Globus pallidus (tissue), 1 donor: ENCODE measurements at regions not wholly inside any gene's neighbourhood (a gene's known extent, or its start where the extent isn't known, plus 50 kb on each side); places are given as distances from the start of the nearest gene placed in this dataset.
"Not testable (repeated sequence)": the region's sequence is repeated elsewhere in the genome, so short reads cannot be mapped to it uniquely, and the experiment has no call there.

Experiments
- DNase-seq: peaks from one replicate; pipeline ENCODE4 v3.0.0-alpha.2; 2015; ENCODE audit warnings: low spot score

DNA sequence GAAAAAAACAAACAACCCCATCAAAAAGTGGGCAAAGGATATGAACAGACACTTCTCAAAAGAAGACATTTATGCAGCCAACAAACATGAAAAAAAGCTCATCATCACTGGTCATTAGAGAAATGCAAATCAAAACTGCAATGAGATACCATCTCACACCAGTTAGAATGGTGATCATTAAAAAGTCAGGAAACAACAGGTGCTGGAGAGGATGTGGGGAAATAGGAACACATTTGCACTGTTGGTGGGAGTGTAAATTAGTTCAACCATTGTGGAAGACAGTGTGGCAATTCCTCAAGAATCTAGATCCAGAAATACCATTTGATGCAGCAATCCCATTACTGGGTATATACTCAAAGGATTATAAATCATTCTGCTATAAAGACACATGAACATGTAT lies 85.5 kb upstream of the WSB1 start:
- DNase-seq: not testable (repeated sequence)

DNA sequence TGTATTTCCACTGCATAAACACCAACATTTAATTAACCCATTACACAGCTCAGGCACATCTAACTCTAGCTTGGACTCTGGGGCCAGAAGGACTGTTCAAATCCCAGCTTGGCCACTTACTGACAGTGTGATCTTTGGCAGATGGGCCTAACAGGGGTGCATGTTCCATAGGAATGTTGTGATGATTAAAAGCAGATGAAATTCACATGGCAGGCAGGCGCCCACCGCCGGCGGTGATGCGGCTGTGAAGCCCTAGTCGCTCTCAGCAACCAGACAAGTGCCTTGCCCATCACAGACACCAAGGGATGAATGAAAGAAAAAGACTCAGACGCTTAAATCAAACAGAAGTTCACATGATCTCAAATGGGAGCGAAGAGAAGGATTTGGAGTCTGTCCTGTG lies 84.6 kb upstream of the WSB1 start:
- DNase-seq: no peak

- not testable (repeated sequence) for DNase-seq
Measured at GRCh38 chr17:27210809-27211208, 83.1 kb upstream of the WSB1 start.

DNA sequence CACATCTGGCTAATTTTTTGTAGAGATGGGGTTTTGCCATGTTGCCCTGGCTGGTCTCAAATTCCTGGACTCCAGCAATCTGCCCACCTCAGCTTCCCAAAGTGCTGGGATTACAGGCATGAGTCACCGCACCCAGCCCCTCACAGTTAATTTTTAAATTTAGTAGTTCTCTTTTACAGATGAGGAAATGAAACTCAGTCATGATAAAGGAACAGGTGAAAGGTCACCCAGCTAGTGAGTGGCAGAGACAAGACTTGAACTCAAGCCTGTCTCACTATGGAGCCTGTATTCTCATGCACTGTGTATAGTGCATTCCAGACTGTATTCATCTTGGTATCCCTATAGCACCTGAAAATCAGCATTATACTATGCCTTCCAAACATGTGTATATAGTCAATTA lies 77.1 kb upstream of the WSB1 start:
- DNase-seq: no peak

DNA sequence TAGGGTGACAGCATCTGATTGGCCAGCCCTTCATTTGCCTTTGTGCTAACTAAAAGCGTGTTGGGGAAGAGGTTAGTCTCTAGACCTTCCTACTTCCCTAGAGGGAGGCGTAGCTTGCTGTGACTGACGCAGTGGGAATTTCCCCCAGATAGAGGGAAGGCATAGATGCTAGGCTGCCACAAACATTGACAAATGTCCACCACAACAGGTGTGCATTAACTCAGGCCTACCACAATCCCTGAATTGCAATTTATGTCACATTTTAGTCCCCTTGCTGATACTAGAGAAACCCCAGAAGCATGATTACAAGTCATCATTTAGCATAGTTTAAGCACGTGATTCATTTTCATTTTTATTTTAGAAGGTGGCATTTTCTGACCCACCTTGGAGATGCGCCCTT lies 76.3 kb upstream of the WSB1 start:
- DNase-seq: no peak

- no peak for DNase-seq
Measured at GRCh38 chr17:27218041-27218440, 75.9 kb upstream of the WSB1 start.

- DNase-seq: no peak
Measured at GRCh38 chr17:27218719-27219488, 75.0 kb upstream of the WSB1 start.

DNA sequence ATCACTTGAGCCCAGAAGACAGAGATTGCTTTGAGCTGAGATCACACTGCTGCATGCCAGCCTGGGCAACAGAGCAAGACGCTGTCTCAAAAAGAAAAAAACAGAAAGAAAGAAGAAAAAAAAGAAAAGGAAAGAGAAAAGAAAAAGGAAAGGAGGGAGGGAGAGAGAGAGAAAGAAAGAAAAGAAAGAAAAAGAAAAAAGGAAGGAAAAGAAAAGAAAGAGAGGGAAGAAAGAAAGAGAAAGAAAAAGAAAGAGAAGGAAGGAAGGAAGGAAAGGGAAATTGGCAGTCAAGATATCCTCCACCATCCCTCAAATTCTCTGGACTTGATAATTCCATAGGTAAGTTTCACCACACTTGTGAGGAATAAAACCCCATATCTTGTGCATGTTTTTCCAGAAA lies 71.4 kb upstream of the WSB1 start:
- DNase-seq: no peak

- no peak for DNase-seq
Measured at GRCh38 chr17:27224526-27225315, 69.2 kb upstream of the WSB1 start.

DNA sequence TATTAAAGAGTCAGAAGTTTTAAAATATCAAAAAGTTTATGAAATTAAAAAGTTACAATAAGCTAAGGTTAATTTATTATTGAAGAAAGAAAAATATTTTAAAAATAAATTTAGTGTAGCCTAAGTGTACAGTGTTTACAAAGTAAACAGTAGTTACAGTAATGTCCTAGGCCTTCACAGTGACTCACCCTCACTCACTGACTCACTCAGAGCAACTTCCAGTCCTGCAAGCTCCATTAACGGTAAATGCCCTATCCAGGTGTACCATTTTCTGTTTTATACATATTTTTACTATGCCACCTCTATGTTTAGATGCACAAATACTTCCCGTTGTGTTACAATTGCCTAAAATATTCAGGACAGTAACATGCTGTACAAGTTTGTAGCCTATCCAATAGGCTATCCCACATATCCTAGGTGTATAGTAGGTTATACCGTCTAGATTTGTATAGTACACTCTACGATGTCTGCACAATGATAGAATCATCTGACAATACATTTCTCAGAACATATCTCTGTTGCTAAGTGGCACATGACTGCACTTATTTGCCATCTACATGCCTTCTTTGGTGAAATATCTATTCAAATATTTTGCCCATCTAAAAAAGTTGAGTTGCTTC lies 67.2 kb upstream of the WSB1 start:
- no peak for DNase-seq

DNA sequence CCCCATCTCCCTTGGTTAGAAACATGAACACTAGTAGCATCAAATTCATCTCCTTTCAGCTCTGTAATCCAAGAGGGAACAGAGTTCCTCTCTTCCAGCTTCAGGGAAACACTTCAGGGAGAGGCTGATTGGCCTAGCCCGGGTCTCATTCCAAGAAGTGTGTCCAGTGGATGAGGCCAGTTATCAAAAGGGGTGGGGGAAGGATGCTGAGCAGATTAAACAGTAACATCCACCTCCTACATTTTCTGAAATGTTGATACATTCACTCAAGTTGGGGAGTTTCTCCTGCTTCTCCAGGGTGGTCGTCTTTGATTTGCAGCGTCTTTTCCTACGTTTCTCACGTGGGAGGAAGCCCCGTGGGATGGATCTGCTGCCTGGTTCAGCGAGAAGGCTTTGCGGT lies 62.9 kb upstream of the WSB1 start:
- DNase-seq: no peak

GRCh38 chr17:27232328-27232727 lies 61.6 kb upstream of the WSB1 start:
- DNase-seq: no peak

DNA sequence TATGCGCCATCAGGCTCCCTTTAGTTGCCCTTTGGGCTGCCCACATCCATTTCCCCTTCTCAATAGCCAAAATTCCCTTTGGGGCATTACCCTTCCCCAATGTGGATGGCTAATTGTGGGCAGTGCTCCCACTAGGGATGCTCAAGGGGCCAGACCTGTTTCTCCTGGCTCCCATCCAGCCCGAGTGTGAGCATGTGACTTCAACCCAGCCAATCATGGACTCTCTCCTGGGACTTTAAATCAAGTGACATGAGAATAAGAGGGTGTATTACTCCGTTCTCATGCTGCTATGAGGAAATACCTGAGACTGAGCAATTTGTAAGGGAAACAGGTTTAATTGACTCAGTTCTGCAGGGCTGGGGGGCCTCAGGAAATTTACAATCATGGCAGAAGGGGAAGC lies 60.9 kb upstream of the WSB1 start:
- no peak for DNase-seq

DNA sequence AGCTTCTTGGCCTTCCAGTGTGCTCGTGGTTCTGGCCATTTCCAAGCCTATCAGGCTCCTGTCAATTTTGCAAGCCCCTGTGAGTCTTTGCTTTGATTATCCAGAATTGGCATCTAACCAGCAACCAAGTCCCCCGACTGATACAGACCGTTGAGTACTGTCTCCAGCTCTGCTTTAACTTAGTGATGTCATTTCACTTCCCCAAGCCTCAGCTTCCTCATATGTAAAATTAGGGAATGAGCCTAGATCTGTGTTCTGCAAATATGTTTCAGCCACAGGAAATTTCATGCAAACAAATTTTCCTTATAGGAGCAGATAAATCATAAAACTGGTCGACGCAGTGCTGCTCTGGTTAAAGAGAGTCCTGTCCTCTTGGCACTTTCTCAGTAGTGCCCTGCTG lies 60.1 kb upstream of the WSB1 start:
- DNase-seq: no peak

GRCh38 chr17:27236717-27237315 lies 57.1 kb upstream of the WSB1 start:
- DNase-seq: peak; percentile 79

- no peak for DNase-seq
Measured at GRCh38 chr17:27237890-27238289, 56.0 kb upstream of the WSB1 start.

DNA sequence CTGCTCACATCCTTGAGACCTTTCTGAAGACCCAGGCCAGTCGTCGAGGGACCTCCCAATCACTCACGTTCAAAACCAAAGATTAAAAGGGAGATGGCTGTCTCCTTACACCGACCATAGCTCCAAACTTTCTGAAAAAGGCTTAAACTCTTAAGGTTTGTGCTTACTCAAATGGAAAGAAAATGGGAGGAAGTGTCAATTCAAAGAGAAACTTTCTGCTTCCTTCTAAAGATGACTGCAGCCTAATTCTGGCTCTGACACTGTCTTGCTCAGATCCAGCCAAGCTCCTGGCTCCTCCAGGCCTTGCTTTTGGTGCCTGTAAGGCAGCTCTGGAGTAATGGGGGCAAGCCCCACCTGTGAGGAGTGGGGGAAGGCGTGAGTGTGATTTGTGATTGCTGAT lies 54.9 kb upstream of the WSB1 start:
- DNase-seq: peak; percentile 53

GRCh38 chr17:27239584-27239983 lies 54.3 kb upstream of the WSB1 start:
- DNase-seq: no peak

DNA sequence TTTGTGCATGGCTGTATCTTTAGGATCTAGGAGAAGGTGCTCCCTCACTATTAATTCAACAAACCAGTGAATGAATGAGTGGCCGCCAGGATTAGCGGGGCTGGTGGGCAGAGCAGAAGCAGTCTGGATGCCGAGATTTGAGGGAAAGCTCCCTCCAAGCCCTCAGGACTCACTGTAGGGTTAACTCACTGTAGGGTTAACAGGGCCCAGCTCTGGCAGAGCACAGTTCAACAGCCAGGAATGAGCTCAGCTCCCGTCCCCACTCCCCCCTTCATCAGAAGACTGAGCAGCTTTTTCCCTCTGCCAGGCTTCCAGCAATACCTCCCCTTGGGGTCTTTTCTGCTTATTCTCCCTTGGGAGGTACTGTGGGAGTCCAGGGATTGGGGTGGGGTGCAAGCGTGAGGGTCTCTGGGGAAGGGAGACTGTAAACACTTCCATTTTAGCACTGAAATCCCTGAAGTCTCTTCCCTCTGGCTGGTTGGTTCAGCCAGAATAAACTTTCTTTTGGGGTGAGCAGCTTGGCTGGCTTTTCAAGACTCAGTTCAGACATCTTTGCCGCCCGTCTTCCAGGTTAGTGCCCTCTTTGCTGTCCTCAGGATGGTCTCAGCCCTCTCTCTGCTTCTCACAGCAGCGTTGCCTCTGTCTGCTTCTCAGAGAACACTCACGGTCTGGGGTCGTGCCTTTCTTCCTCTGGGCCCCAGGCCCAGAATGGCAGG lies 53.7 kb upstream of the WSB1 start:
- no peak for DNase-seq

DNA sequence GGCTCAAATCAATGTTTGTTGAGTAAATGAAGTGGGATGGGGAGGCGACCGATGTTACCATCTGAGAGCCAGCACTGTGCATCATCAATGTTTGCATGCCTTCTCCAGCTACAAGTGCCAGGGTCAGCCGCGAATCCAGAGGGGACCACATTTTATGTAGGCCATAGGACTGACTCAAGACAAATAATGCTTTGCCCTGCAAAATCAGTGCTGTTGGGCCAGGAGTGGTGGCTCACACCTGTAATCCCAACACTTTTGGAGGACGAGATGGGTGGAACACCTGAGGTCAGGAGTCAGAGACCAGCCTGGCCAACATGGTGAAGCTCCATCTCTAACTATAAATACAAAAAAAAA lies 53.1 kb upstream of the WSB1 start:
- no peak for DNase-seq

DNA sequence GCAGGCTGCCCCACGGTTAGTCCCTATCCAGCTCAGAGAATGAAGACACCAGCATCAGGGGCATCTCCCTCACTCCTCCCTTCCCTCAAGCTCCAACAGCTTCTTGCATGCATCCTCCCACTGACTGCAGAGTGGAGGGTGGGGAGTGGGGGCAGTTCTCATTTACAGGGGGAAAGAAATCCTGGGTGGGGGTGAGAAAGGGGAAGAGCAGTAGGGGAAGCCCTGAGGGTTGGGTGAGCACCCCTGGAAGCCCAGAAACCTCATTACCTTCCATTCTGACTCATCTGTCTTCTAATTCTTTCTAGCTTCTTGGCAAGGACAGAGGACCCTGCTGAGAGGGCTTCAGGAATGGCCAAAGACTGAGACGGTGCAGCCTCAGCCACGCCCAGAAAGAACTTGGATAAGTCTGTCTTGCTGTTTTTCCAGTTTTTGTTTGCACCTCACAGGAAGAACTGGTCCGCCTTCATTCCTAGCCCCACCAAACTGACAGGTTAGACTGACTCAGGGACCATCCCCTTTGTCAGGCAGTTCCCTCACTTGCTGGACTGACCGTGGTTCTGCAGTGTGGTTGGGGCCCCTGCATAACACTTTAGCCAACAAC lies 52.5 kb upstream of the WSB1 start:
- no peak for DNase-seq

- DNase-seq: no peak
Measured at GRCh38 chr17:27242951-27243350, 51.0 kb upstream of the WSB1 start.
